NCI-H82 treated with DMSO at 0.1 percent for 48 hours (cell line): ENCODE measurements at regions not wholly inside any gene's neighbourhood (a gene's known extent, or its start where the extent isn't known, plus 50 kb on each side); places are given as distances from the start of the nearest gene placed in this dataset.

Experiments
- DNase-seq: peaks from one replicate; lab custom pipeline; 2025; ENCODE audit not compliant: unreplicated experiment; lab: John Stamatoyannopoulos, UW

DNA sequence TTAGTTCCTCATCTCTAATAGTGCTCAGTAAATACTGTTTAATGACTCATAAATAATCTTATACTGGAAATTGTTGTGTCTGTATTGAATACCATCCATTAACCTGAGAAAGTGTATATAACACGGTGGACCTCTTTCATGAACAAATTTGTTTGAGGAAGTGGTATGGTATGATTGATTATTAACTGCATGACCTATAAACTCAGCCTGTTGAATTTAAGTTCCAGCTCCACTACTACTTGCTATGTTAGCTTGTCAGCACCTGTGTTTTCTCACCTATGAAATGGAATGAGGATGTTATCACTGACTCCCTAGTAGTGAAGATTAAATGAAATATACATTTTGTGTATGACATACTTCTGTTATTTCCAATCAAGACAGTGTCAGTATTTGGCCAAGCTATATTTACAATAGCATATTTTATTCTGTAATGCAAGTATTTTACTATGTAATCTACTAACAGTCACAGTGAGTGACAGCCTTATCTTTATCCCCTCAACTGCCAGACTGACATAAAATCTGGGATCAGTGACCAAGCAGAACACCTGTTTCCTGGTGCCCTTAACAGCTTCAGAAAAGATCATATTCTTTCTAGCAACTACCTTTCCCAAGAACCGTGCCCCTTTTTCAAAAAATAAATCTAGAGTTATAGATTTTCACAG, 77.3 kb upstream of the ITGA1 start:
- no peak for DNase-seq

DNA sequence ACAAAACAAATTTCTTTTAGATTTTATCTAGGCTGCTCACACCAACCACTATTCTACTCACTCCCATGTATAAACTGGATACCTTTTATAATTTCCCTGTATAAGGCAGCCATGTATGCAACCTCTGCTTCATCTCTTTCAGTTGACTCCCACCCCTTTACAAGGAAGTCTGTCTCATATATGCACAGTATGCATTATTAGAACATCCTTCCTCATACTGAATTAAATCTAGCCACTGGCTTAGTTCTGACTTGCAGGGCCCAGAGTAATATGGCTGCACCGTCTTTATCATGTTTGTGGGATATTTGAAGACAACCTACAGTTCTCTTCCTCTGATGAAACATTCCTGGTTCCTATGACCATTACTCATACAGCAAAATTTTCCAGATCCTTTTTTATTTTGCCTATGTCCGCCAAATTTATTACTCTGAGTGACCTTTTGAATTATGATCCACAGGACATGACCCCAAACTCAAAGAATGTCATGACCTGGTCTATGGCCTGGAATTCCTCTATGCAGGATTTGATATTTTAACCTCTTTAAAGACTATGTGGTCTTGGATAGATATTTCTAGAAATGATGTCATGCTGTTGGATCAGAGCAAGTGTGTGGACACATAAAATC, 76.6 kb upstream of the ITGA1 start:
- no peak for DNase-seq

DNA sequence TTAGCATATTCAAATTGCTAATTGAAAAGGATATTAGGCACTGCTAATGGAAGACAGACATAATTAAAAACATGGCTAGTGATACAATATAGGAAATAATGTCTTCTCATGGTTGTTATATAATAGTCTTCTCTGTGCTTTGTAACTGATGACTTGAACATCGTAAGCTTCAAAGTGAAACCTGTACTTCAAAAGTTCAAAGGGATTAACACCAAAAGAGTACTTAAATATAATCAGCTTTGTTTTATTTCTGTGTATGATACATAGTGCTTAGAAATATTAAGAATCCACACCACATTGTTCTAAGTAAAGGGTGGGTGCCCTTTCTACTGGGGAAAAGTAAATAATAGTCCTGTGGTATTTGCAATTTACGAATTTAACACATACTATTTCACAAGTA, 75.4 kb upstream of the ITGA1 start:
- DNase-seq = no peak

DNA sequence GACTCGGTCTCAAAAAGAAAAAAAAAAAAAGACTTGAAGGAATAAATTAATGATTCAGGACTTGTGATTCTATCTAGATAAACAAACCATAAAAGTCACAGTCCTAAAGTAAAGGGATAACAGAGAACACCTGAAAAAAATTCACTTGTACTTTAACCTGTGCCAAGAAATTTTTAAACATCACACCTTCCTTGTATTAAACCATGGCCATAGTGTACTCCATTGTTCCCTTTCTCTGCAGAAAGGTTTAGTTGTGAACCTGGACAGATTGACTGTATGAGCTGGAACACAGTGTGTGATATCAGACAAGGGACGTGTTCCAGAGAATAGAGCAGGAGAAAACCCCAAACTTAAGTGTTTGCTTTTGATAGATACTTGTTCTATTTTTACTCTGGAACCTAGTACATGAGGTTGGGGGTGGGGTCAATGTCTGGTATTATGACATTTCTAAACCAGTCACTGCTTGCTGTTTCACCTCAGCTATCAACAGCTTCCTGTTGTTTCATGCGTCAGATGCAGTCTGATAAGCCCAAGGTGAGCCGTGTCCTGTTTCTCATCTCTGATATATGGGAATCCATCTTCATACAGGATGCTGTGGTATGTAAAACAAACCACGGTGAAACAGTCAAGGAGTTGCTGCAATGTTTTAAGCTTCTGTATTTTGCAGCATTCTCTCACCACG, 62.5 kb upstream of the ITGA1 start:
- DNase-seq = no peak

DNA sequence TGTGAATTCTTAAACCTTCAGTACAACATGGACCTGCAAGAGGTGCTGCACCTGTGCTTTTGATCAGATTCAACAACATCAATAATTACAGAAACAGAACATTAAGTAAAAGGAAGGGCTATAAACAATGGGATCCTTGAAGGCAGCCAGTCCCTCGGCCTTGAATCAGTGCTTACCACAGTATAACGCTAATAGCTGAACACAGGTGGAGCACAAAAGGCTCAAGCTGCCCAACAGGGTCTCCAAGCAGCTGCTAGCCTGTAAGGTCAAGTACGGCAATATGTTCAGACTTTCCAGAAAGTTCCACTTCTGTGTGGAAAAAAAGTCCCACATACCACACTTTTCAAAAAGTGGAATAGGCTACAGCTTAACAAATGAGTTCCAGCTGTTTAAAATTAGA, 61.9 kb upstream of the ITGA1 start:
- no peak for DNase-seq

DNA sequence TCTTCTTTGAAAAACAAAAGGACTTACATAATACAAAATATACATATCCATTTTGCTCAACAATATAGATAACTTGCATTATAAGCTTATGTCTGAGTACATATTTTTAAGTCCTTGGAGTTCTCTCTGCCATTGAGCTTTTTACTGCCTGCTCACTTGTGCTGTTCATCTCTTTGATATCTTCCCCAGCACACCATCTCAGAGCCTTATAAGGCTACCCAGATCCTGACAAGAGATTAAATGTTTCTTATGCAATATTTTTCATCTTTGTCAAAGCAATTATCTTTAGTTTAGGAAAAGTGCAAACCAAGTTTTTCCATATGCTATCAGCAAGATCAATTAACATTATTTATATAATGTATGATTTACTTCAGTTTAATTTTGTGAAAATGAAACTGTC, 60.7 kb upstream of the ITGA1 start:
- no peak for DNase-seq

DNA sequence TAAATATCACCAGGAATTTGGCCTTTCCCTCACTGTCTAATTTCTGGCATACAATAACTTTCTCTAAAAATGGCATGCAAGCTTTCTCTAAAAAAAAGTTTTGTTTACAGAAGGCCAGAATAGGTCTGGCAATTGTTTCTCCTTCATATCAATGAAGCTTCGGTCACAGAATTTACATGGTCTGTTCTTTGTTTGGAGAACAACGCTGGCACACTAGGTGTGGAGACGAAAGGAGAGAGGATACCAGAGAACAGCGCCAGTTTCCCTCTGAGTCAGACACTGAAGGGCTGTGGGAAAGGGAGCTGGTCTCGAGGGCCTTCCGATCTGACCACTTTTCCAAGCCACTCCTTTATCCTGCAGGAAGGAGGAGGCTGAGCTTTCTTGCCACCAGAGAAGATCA, 60.1 kb upstream of the ITGA1 start:
- DNase-seq = no peak

DNA sequence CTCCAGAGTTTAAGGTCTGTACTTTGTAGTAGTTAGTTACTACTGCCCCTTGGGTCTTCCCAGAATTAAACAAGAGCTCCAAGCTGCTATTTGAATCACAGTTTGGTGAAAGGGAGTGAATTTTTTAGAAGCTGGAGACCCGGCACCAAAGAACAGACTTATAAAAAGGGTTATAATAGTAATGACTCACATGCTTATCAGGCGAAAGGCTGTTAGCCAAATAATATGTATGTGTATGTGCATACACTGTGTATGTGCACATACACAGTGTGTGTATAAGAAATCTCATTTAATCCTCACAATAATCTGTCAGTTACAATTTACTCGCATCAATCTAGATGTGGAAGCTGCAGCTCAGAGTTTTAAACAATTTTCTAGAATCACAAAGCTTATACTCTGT, 59.5 kb upstream of the ITGA1 start:
- no peak for DNase-seq

DNA sequence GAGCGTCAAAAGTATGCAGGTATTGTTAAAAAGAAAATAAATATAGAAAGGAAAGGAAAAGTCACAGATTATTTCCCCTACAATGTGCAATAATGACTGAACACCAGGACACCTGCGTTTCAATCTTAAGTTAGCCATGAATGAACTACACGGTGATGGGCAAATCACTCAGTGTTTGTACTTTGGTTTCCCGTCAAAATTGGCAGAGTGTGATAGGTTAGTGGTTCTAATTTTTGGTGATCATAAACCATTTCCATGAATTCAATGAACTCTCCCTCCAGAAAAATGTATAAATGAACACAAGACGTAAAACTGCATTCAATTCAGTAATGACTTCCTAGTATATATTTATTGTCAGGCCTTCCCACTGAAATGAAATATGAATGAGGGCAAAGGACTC, 59.0 kb upstream of the ITGA1 start:
- DNase-seq = no peak

DNA sequence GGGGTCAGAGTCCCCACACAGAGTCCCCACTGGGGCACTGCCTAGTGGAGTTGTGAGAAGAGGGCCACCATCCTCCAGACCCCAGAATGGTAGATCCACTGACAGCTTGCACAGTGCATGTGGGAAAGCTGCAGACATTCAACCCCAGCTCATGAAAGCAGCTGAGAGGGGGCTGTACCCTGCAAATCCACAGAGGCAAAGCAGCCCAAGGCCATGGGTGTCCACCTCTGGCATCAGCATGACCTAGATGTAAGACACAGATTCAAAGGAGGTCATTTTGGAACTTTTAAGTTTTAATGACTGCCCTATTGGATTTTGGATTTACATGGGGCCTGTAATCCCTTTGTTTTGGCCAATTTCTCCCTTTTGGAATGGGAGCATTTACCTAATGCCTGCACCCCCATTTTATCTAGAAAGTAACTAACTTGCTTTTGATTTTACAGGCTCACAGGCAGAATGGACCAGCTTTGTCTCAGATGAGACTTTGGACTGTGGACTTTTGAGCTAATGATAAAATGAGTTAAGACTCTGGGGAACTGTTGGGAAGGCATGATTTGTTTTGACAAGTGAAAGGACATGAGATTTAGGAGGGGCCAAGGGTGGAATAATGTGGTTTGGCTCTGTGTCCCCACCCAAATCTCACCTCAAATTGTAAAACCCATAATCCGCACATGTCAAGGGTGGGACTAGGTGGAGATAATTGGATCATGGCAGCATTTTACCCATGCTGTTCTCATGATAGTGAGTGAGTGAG, 56.3 kb upstream of the ITGA1 start:
- no peak for DNase-seq

DNA sequence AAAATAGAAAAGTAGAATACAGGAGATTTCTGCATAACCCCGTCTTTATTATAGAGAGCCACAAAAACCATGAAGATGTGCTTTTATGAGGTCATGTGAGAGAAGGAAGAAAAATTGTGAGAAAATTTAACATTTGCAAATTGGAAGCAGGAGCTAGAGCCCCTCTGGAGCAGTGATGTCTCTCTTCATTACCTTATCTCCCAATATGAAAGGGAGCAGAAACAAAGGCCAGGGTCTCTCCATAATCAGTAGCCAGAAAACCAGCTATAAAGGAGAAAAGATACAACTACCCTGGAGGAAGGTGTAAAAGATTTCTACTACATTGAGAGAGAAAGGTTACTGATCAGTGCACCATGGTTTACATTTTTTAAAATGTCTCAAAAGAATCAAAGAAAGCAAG, 53.2 kb upstream of the ITGA1 start:
- no peak for DNase-seq

DNA sequence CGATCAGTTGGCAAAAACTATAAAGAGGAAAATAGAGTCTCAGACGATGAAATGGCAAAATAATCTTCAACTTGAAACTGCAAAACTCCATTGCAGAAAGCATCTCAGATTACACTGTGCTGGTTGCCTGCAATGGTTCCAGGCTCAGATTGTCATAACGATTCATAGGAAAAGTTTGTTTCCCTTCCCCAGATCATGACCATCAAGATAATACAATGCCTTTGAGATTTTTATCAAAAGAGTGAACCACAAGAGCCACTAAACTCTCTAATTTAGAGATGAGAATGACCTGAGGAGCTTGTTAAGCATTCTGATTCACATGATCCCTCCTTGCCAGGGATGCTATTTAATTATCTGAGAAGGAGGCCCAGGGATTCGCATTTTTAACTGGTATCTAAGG, 52.6 kb upstream of the ITGA1 start:
- DNase-seq = no peak
